ENCODE measurements at regions not wholly inside any gene's neighbourhood (a gene's known extent, or its start where the extent isn't known, plus 50 kb on each side); places are given as distances from the start of the nearest gene placed in this dataset.

- peaks cover under 1 to 1% of the 10 kb centered on the region in 2 experiments for H3K4me1 ChIP-seq (ENCODE audit: control insufficient read depth in 1 of 2, extremely low read depth in 1 of 2, insufficient read depth in 2 of 2, low read length in 2 of 2)
- Mint-ChIP-seq H3K27me3 (no peaks in the 10 kb centered on the region), H3K4me3 (no peak overlapping the region), H3K27ac (no peak overlapping the region), H3K36me3 (no peaks in the 10 kb centered on the region), H3K4me1 (peaks cover 7 to 18% (median 11%) of the 10 kb centered on the region in 3 donors), H3K9me3 (no peaks in the 10 kb centered on the region)
- DNase-seq (no peak), ATAC-seq (replicated peaks in 1 of 4) (no peak)
- no peaks in the 10 kb centered on the region for H3K9me3 ChIP-seq
- no peak overlapping the region for H3K4me3 ChIP-seq (ENCODE audit: control insufficient read depth in 1 of 2, extremely low read depth in 1 of 2, low read length in 1 of 2)
- ChIA-PET POLR2A (no interaction called here), CTCF (interaction anchor here in 1 of 2 donors (0.6 kb wide), 1 partner anchor 202 kb away, joined by 5 read pairs; no protein-coding TSS in a partner anchor)
- no peaks in the 10 kb centered on the region for H3K36me3 ChIP-seq (ENCODE audit: control insufficient read depth in 2 of 2, extremely low read depth in 1 of 2, insufficient read depth in 1 of 2, low read length in 1 of 2)
- no peaks in the 10 kb centered on the region for H3K27me3 ChIP-seq (replicated peaks in 1 of 2; ENCODE audit: control insufficient read depth in 2 of 2, extremely low read depth in 1 of 2, insufficient read depth in 2 of 2, low read length in 1 of 2)
- WGBS (ENCODE audit: insufficient coverage): 73% methylated on average over 3 of the region's 5 CpGs
- no peak overlapping the region for H3K27ac ChIP-seq (ENCODE audit: low read length)
Measured at GRCh38 chr14:65249471-65250161, 147.3 kb upstream of the MAX start.

GRCh38 chr14:65250162-65250495 is 147.8 kb upstream of the MAX start:
- DNase-seq (no peak), ATAC-seq (replicated peaks in 1 of 4) (no peak)
- Histone ChIP-seq H3K9me3 (no peaks in the 10 kb centered on the region), H3K4me3 (ENCODE audit: control insufficient read depth in 1 of 2, extremely low read depth in 1 of 2, low read length in 1 of 2) (no peak overlapping the region), H3K27me3 (replicated peaks in 1 of 2; ENCODE audit: control insufficient read depth in 2 of 2, extremely low read depth in 1 of 2, insufficient read depth in 2 of 2, low read length in 1 of 2) (no peaks in the 10 kb centered on the region), H3K36me3 (ENCODE audit: control insufficient read depth in 2 of 2, extremely low read depth in 1 of 2, insufficient read depth in 1 of 2, low read length in 1 of 2) (no peaks in the 10 kb centered on the region), H3K27ac (ENCODE audit: low read length) (no peak overlapping the region), H3K4me1 (ENCODE audit: control insufficient read depth in 1 of 2, extremely low read depth in 1 of 2, insufficient read depth in 2 of 2, low read length in 2 of 2) (no peaks in the 10 kb centered on the region)
- no peaks in the 10 kb centered on the region for H3K27me3 Mint-ChIP-seq
- 100% methylated on average over 2 of the region's 2 CpGs for WGBS (ENCODE audit: insufficient coverage)
- CTCF ChIA-PET: interaction anchor here in 1 of 2 donors (0.6 kb wide), 1 partner anchor 29 kb away, joined by 5 read pairs; no protein-coding TSS in a partner anchor
- no peak overlapping the region for H3K4me3 Mint-ChIP-seq
- POLR2A ChIA-PET: no interaction called here
- H3K4me1 Mint-ChIP-seq: peaks cover 10 to 22% (median 14%) of the 10 kb centered on the region in 3 donors
- no peaks in the 10 kb centered on the region for H3K9me3 Mint-ChIP-seq
- no peaks in the 10 kb centered on the region for H3K36me3 Mint-ChIP-seq
- no peak overlapping the region for H3K27ac Mint-ChIP-seq

- no peaks in the 10 kb centered on the region for H3K36me3 ChIP-seq (ENCODE audit: control insufficient read depth in 2 of 2, extremely low read depth in 1 of 2, insufficient read depth in 1 of 2, low read length in 1 of 2)
- no peak overlapping the region for H3K4me3 Mint-ChIP-seq
- no peak overlapping the region for H3K27ac Mint-ChIP-seq
- no peak overlapping the region for H3K4me3 ChIP-seq (ENCODE audit: control insufficient read depth in 1 of 2, extremely low read depth in 1 of 2, low read length in 1 of 2)
- POLR2A ChIA-PET: no interaction called here
- no peaks in the 10 kb centered on the region for H3K27me3 Mint-ChIP-seq
- DNase-seq (no peak), ATAC-seq (replicated peaks in 1 of 4) (no peak)
- no peaks in the 10 kb centered on the region for H3K9me3 Mint-ChIP-seq
- H3K36me3 Mint-ChIP-seq: no peaks in the 10 kb centered on the region
- no peaks in the 10 kb centered on the region for H3K9me3 ChIP-seq
- H3K27me3 ChIP-seq (replicated peaks in 1 of 2; ENCODE audit: control insufficient read depth in 2 of 2, extremely low read depth in 1 of 2, insufficient read depth in 2 of 2, low read length in 1 of 2): no peaks in the 10 kb centered on the region
- no peak overlapping the region for H3K27ac ChIP-seq (ENCODE audit: low read length)
- peaks cover 0 to 5% of the 10 kb centered on the region in 2 experiments for H3K4me1 ChIP-seq (ENCODE audit: control insufficient read depth in 1 of 2, extremely low read depth in 1 of 2, insufficient read depth in 2 of 2, low read length in 2 of 2)
- peaks cover 18 to 21% (median 19%) of the 10 kb centered on the region in 3 donors for H3K4me1 Mint-ChIP-seq
- CTCF ChIA-PET: no interaction called here
- no CpG with 5 or more reads among the region's 1 CpG for WGBS (ENCODE audit: insufficient coverage)
Measured at GRCh38 chr14:65251213-65251612, 148.9 kb upstream of the MAX start.

GRCh38 chr14:65252482-65253255 is 150.4 kb upstream of the MAX start:
- POLR2A ChIA-PET: no interaction called here
- no peaks in the 10 kb centered on the region for H3K36me3 Mint-ChIP-seq

GRCh38 chr14:65255029-65255545 is 152.8 kb upstream of the MAX start:
- Mint-ChIP-seq H3K36me3 (no peaks in the 10 kb centered on the region), H3K4me1 (peaks cover 22 to 28% (median 27%) of the 10 kb centered on the region in 3 donors), H3K9me3 (peaks cover 0 to 4% (median 0%) of the 10 kb centered on the region in 3 donors), H3K27ac (no peak overlapping the region), H3K4me3 (no peak overlapping the region), H3K27me3 (no peaks in the 10 kb centered on the region)
- ChIA-PET POLR2A (no interaction called here), CTCF (interaction anchor here in 1 of 2 donors (1.0 kb wide), 1 partner anchor 569 kb away, joined by 3 read pairs; no protein-coding TSS in a partner anchor)
- H3K9me3 ChIP-seq: no peaks in the 10 kb centered on the region
- H3K4me3 ChIP-seq (ENCODE audit: control insufficient read depth in 1 of 2, extremely low read depth in 1 of 2, low read length in 1 of 2): no peak overlapping the region
- DNase-seq (no peak), ATAC-seq (replicated peaks in 1 of 4) (no peak)
- H3K4me1 ChIP-seq (ENCODE audit: control insufficient read depth in 1 of 2, extremely low read depth in 1 of 2, insufficient read depth in 2 of 2, low read length in 2 of 2): peaks cover 0 to 6% of the 10 kb centered on the region in 2 experiments
- no peak overlapping the region for H3K27ac ChIP-seq (ENCODE audit: low read length)
- H3K27me3 ChIP-seq (replicated peaks in 1 of 2; ENCODE audit: control insufficient read depth in 2 of 2, extremely low read depth in 1 of 2, insufficient read depth in 2 of 2, low read length in 1 of 2): no peaks in the 10 kb centered on the region
- WGBS (ENCODE audit: insufficient coverage): 70% methylated on average over 2 of the region's 5 CpGs
- H3K36me3 ChIP-seq (ENCODE audit: control insufficient read depth in 2 of 2, extremely low read depth in 1 of 2, insufficient read depth in 1 of 2, low read length in 1 of 2): no peaks in the 10 kb centered on the region

More at GRCh38 chr14:65252482-65253255, 150.4 kb upstream of the MAX start:
- H3K4me3 Mint-ChIP-seq: no peak overlapping the region
- Histone ChIP-seq H3K27me3 (replicated peaks in 1 of 2; ENCODE audit: control insufficient read depth in 2 of 2, extremely low read depth in 1 of 2, insufficient read depth in 2 of 2, low read length in 1 of 2) (no peaks in the 10 kb centered on the region), H3K27ac (ENCODE audit: low read length) (no peak overlapping the region), H3K4me3 (ENCODE audit: control insufficient read depth in 1 of 2, extremely low read depth in 1 of 2, low read length in 1 of 2) (no peak overlapping the region), H3K9me3 (no peaks in the 10 kb centered on the region), H3K36me3 (ENCODE audit: control insufficient read depth in 2 of 2, extremely low read depth in 1 of 2, insufficient read depth in 1 of 2, low read length in 1 of 2) (no peaks in the 10 kb centered on the region), H3K4me1 (ENCODE audit: control insufficient read depth in 1 of 2, extremely low read depth in 1 of 2, insufficient read depth in 2 of 2, low read length in 2 of 2) (peaks cover 0 to 6% of the 10 kb centered on the region in 2 experiments)
- H3K27me3 Mint-ChIP-seq: no peaks in the 10 kb centered on the region
- no CpG with 5 or more reads among the region's 1 CpG for WGBS (ENCODE audit: insufficient coverage)
- CTCF ChIA-PET: interaction anchor here (0.7 to 1.0 kb wide), 2 partner anchors 69 to 285 kb away, joined by 3 read pairs; no protein-coding TSS in a partner anchor
- ATAC-seq (replicated peaks in 1 of 4) (peak in 1 of 4 experiments; percentile 30), DNase-seq (no peak)
- H3K4me1 Mint-ChIP-seq: peaks cover 20 to 24% (median 23%) of the 10 kb centered on the region in 3 donors
- H3K9me3 Mint-ChIP-seq: no peaks in the 10 kb centered on the region
- H3K27ac Mint-ChIP-seq: no peak overlapping the region

- no peaks in the 10 kb centered on the region for H3K36me3 ChIP-seq (ENCODE audit: control insufficient read depth in 2 of 2, extremely low read depth in 1 of 2, insufficient read depth in 1 of 2, low read length in 1 of 2)
- Mint-ChIP-seq H3K4me3 (no peak overlapping the region), H3K36me3 (no peaks in the 10 kb centered on the region), H3K9me3 (peaks cover 0 to 4% (median 0%) of the 10 kb centered on the region in 3 donors), H3K4me1 (peaks cover 22 to 33% (median 27%) of the 10 kb centered on the region in 3 donors), H3K27ac (no peak overlapping the region), H3K27me3 (no peaks in the 10 kb centered on the region)
- no peaks in the 10 kb centered on the region for H3K27me3 ChIP-seq (replicated peaks in 1 of 2; ENCODE audit: control insufficient read depth in 2 of 2, extremely low read depth in 1 of 2, insufficient read depth in 2 of 2, low read length in 1 of 2)
- no peaks in the 10 kb centered on the region for H3K9me3 ChIP-seq
- POLR2A ChIA-PET: no interaction called here
- CTCF ChIA-PET: interaction anchor here in 1 of 2 donors (1.0 kb wide), 1 partner anchor 568 kb away, joined by 3 read pairs; no protein-coding TSS in a partner anchor
- peak; percentile 47 to 59 (median 52) for ATAC-seq (replicated peaks in 1 of 4)
- WGBS (ENCODE audit: insufficient coverage): 33% methylated on average over 2 of the region's 8 CpGs
- no peak overlapping the region for H3K27ac ChIP-seq (ENCODE audit: low read length)
- no peak overlapping the region for H3K4me3 ChIP-seq (ENCODE audit: control insufficient read depth in 1 of 2, extremely low read depth in 1 of 2, low read length in 1 of 2)
- H3K4me1 ChIP-seq (ENCODE audit: control insufficient read depth in 1 of 2, extremely low read depth in 1 of 2, insufficient read depth in 2 of 2, low read length in 2 of 2): peaks cover 0 to 6% of the 10 kb centered on the region in 2 experiments
- peak in 10 of 35 experiments; percentile 1 to 20 (median 7) for DNase-seq
Measured at GRCh38 chr14:65255583-65256461, 153.5 kb upstream of the MAX start.
